ENCODE measurements at regions not wholly inside any gene's neighbourhood (a gene's known extent, or its start where the extent isn't known, plus 50 kb on each side); places are given as distances from the start of the nearest gene placed in this dataset.

- DNase-seq (ENCODE audit: extremely low read depth in 1 of 4, low spot score in 3 of 4) (no peak), FAIRE-seq (no peak), ATAC-seq (no peak)
- H3K9me3 ChIP-seq (replicated peaks; ENCODE audit: control insufficient read depth, insufficient read depth, low read depth, low read length), result no peaks in the 10 kb centered on the region
- peaks cover 5 to 19% of the 10 kb centered on the region in 2 experiments; a peak in 4 of 5 replicates for H3K4me1 ChIP-seq (replicated peaks in 1 of 2; ENCODE audit: control insufficient read depth in 2 of 2, insufficient read depth in 2 of 2, low read length in 2 of 2)
- TF ChIP-seq MAX (CRISPR knock-in tag; IDR thresholded peaks at IDR 0.05) (no peak), RUNX1 (IDR thresholded peaks at IDR 0.05; ENCODE audit: low read depth) (no peak), USF1 (CRISPR knock-in tag; IDR thresholded peaks at IDR 0.05) (no peak), USF2 (CRISPR knock-in tag; IDR thresholded peaks at IDR 0.05) (no peak), POLR2AphosphoS2 (IDR thresholded peaks at IDR 0.05; ENCODE audit: low read length) (no peak), EZH2 (IDR thresholded peaks at IDR 0.05; ENCODE audit: borderline replicate concordance, low read depth, low read length) (no peak), ZNF695 (CRISPR knock-in tag; IDR thresholded peaks at IDR 0.05) (no peak), ASH1L (IDR thresholded peaks at IDR 0.05; ENCODE audit: borderline replicate concordance, low read depth, partially characterized antibody) (no peak), TAF9B (IDR thresholded peaks at IDR 0.05; ENCODE audit: partially characterized antibody) (no peak), ZFP36 (IDR thresholded peaks at IDR 0.05; ENCODE audit: low read depth, low read length, partially characterized antibody) (no peak)
- CTCF ChIA-PET (ENCODE audit: low intra/inter-chr PET ratio), result no interaction called here
- no peaks in the 10 kb centered on the region for H4K20me1 ChIP-seq (replicated peaks; ENCODE audit: control insufficient read depth, insufficient read depth, low read length)
- H3K4me3 ChIP-seq, result no peak overlapping the region
- H3K36me3 ChIP-seq (ENCODE audit: control insufficient read depth, insufficient read depth, low read length), result no peaks in the 10 kb centered on the region
- H3K9me1 ChIP-seq (ENCODE audit: control insufficient read depth, insufficient read depth, low read length), result no peaks in the 10 kb centered on the region
- BruUV-seq (replicated peaks), result no TSS peak
- no peak overlapping the region for H3K4me2 ChIP-seq (ENCODE audit: insufficient read depth, low read length)
- H3K9ac ChIP-seq (ENCODE audit: insufficient read depth in 1 of 2, low read depth in 2 of 2, low read length in 2 of 2), result no peak overlapping the region
- in situ Hi-C loops (cut with MboI) (no loop called here), intact Hi-C loops (cut with micrococcal nuclease) (loop anchor here (10.0 kb wide), 3 partner anchors 130 to 340 kb away; no protein-coding TSS in a partner anchor)
- H3K27ac ChIP-seq (ENCODE audit: extremely low read depth, low read depth, low read length), result no peak overlapping the region
- no peak overlapping the region for H2AFZ ChIP-seq (ENCODE audit: low read depth, low read length)
- WGBS (ENCODE audit: insufficient coverage, low coverage, missing lambda C conversion rate), result 35% methylated on average over 10 of the region's 10 CpGs
- peaks cover 20 to 45% of the 10 kb centered on the region in 2 experiments for H3K27me3 ChIP-seq (ENCODE audit: control insufficient read depth in 2 of 2, insufficient read depth in 2 of 2, low read length in 2 of 2)
- POLR2A ChIA-PET, result interaction anchor here (0.6 to 1.3 kb wide), 3 partner anchors 21 to 363 kb away, joined by 4 to 5 read pairs (median 4); no protein-coding TSS in a partner anchor
- H3K79me2 ChIP-seq (ENCODE audit: control insufficient read depth, insufficient read depth, low read length), result no peaks in the 10 kb centered on the region
Measured at GRCh38 chr12:131455218-131455506, 255.7 kb upstream of the SFSWAP start.
